GM23248 (cell line): ENCODE measurements at regions not wholly inside any gene's neighbourhood (a gene's known extent, or its start where the extent isn't known, plus 50 kb on each side); places are given as distances from the start of the nearest gene placed in this dataset.

ENCODE experiments used
- EZH2 ChIP-seq: fragments of 200-600 bp; sonication (generic); IDR thresholded peaks from 2 replicates; pipeline ENCODE4 v1.6.1; 2018; ENCODE audit warnings: antibody characterized with exemption, mild to moderate bottlenecking; ENCODE audit not compliant: insufficient read depth, poor library complexity, severe bottlenecking
- EZH2phosphoT487 ChIP-seq: fragments of 200-600 bp; sonication (generic); IDR thresholded peaks from 2 replicates; pipeline ENCODE4 v1.6.1; 2018; ENCODE audit warnings: antibody characterized with exemption, moderate library complexity, mild to moderate bottlenecking, low read depth; ENCODE audit not compliant: insufficient read depth

DNA sequence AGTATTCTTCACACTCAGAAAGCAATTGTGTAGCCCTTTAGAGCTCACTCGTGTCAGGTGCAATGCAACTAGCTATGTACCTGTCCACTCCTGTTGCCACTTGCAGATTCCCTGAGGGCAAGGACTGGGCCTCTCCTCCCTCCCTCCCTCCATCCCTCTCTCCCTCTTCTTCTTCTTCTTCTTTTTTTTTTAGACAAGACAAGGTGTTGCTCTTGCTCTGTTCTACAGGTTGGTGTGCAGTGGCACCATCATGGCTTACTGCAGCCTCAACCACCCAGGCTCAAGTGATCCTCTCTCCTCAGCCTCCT, 119.7 kb downstream of the ACKR3 start:
- TF ChIP-seq EZH2 = no peak
- TF ChIP-seq EZH2phosphoT487 = no peak
